GM21381 (cell line): ENCODE measurements at regions not wholly inside any gene's neighbourhood (a gene's known extent, or its start where the extent isn't known, plus 50 kb on each side); places are given as distances from the start of the nearest gene placed in this dataset.
"Not testable (repeated sequence)": the region's sequence is repeated elsewhere in the genome, so short reads cannot be mapped to it uniquely, and the experiment has no call there.

Experiments used
- ATAC-seq: cut with Tn5 transposase; IDR thresholded peaks from one replicate; pipeline ENCODE4 v1.9.1; 2021; ENCODE audit warnings: mild to moderate bottlenecking, moderate library complexity; ENCODE audit not compliant: unreplicated experiment

DNA sequence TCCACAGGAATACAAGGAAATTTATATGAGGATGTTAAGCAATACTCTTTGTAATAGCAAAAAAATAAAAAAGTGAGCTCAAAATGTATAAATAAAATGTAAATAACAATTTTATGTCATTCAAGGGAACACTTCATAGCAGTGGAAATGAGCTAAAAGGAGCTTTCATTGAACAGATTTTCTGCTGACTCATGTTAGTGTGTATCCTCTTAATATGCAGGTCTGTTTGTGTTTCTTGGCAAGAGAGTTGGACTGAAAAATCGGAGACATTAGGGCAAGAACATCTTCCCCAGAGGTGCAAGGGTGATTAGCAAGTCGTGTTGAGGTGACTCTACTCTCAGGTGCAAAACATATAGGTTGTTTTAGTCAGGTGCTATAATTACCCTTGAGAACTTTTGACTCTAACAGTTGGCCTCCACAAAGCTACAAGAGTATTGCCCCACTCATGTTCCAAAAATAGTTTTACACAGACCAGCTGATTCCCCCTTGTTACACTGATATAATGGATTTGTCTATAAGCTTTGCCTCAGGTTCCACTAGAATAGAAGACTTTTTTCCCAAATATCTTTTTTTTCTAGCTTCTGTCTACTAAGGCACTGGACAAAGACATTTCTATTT is 702.9 kb downstream of the TENT5A start:
- no peak for ATAC-seq

DNA sequence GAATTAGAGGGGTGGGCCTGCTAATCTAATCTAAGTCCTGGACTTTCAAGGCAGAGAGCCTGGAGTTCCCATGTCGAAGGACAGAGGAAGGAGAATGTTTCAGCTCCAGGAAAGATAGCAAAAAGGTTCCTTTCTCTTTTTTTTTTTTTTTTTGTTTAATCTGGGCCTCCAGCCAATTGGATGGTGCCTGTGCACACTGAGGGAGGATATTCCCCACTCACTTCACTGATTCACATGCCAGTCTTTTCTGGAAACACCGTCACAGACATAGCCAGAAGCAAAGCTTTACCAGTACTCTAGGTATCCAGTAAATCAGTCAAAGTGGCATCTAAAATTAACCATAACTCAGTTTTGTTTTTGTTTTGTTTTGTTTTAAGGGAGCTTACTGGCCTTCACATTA is 721.1 kb downstream of the TENT5A start:
- ATAC-seq, result no peak

DNA sequence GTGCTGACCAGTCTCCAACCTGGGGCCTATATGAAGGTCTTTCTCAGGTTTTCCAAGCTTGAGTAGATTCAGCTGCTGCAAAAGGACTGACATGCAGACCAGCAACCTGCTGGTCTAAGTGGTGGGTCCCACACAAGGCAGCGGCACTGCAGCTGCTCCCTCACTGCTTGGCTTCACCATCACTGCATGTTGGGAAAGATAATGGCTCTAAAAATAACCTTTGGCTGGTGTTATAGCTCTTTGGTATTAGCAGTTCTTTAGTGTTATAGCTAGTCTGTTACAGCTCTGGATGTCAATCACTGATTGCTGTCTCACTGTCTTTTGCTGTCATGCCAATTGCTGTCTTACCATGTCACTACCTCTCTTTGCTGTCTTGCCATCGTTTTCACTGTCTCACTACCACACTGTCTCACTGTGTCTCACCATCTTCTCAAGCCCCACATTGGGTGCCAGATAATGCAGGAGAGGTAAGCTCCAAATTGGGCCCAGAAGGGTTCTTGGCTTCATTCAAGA is 726.4 kb downstream of the TENT5A start:
- no peak for ATAC-seq

DNA sequence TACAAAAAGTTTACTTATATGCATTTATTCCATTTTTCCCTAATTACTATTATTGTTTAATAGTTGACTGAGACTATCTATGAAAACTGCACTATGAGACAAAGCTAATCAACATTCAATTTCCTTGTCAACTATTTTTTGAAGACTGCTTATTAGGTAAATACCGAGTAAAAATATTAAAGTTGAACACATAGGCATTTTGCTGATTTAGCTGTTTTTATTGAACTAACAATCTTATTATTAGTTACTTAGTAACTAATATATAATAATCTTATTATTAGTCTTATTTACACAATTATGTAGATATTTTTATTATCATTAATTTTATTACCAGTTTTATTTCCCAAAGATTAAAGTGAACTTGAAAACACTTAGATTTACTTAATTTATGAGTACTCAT is 728.8 kb downstream of the TENT5A start:
- no peak for ATAC-seq

DNA sequence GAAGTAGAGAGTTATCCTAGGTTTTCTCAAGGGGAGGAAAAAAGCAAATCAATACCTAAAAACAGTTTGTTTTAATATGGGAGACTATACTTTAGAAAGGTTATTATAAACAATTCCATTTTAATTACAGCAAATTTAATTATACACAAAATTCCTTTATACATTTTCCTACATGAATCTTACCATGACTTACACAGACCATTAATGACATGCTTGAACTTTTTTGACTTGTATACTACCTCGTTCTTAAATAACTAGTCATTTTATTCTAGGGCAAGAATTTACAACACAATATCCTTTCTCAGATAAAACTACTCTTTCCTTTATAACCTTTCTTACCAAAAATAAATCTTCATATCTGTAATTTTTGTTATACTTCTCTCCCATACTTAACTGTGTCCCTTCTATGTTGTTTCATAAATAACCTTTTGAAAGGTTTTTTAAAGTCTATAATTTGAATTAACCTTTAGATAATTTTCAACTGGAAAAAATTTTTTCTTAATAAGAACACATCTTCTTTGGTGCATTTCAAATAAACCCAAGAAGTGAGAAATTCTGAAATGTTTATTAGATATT is 729.4 kb downstream of the TENT5A start:
- no peak for ATAC-seq

DNA sequence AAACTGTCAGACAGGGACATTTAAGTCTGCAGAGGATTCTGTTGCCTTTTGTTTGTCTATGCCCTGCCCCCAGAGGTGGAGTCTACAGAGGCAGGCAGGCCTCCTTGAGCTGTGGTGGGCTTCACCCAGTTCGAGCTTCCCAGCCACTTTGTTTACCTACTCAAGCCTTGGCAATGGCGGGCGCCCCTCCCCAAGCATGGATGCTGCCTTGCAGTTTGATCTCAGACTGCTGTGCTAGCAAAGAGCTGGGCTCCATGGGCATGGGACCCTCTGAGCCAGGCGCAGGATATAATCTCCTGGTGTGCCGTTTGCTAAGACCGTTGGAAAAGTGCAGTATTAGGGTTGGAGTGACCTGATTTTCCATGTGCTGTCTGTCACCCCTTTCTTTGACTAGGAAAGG is 734.9 kb downstream of the TENT5A start:
- not testable (repeated sequence) for ATAC-seq

DNA sequence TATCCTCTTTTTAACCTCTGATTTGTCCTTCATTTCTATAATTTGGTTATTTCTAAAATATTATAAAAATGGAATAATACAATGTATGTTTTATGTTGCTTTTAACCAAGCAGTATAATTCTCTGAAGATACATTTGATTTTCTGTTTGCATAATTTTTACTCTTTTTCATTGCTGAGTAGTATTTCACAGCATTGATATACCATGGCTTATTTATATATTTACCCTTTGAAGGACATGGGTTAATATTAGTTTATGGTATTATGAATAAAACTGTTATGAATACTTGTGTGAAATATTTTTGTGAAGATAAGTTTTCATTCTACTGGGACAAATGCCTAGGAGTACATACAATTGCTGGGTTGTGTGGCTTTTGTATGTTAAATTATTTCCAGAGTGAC is 748.6 kb downstream of the TENT5A start:
- ATAC-seq, result no peak

DNA sequence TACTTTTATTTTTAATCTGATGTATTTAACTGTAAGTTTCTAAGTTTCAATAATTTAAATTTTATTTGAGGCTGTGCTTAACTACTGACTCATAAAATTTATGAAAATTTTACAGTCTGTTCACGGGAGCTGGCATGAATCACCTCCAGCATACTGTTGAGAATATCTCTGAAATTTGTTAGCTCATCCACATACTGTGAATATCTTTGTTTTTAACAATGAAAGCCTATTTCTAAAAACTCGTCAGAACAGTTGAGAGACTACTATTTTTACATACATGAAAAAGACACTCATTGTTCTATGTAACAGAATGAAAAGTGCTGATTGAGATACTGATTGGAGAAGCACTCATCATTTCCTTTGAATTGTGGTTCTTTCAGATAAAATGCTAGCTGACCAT is 749.3 kb downstream of the TENT5A start:
- no peak for ATAC-seq

DNA sequence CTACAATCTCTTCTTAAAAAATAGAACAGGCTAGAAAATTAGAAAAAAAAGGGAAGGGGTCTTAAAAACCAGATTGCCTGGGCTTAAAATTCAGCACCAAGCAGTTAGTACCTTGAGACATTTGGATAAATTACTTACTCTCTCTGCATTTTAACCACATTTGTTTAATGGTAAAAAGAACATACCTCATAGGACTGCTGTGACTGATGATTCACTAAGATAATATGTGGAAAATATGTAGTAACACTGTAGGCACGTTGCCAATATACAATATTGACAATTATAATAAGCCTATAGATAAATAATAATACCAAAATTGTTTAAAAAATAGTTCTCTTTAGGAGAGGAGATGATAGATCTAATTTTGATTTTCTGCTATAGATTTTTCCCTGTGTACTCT is 750.4 kb downstream of the TENT5A start:
- ATAC-seq, result no peak

DNA sequence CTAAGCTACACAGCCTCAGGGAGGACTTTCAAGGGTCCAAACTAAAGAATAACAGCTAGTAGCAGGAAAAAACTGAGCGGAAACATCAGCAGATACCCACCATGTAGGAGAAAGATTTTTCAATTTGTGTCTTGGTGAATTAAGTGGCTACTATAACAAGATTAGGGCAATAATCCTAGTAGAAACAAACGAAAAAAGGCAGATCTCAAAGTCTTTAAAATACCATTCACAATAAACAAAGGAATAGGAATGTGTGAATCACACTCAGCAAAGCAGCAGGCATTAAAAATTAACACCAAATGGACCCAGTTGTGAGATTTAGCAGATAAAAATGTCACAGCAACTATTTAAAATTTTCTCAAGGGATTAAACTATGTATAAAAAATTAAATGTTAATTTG is 761.2 kb downstream of the TENT5A start:
- ATAC-seq, result no peak

DNA sequence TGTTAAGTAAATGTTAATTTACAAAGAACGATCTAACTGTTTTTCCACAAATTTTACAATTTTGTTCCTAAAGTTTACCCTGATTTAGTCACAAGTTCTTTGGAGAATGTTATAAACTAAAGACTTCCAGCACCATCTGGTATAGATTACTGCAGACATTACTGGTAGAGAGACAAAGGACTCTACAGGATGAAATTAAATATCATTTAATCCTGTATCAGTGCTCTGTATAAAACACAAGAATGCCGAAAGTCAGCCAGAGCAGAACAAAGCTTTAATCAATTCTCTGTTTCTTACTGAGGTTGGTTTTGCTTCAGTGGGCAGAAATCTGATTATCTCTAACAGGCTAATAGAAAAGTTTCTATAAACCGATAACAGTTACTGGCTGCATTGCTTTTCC is 763.6 kb downstream of the TENT5A start:
- ATAC-seq, result no peak

DNA sequence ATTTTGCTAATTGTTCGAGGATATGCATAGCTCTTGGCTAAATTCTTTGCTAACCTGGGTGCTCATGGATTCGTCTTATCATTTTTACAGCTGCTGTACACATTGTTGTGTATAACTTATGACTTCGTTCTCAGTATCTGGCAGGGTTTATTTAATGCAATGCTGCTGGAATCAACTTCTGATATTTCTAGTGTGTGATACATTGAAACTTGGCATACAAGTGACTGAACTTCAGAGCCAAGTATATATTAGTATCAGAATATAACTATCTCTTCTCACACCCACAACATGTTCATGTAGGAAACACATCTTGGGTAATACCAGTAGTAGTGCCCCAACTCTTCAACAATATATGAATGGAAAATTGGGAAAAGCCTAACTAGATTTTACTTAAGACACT is 764.2 kb downstream of the TENT5A start:
- no peak for ATAC-seq

DNA sequence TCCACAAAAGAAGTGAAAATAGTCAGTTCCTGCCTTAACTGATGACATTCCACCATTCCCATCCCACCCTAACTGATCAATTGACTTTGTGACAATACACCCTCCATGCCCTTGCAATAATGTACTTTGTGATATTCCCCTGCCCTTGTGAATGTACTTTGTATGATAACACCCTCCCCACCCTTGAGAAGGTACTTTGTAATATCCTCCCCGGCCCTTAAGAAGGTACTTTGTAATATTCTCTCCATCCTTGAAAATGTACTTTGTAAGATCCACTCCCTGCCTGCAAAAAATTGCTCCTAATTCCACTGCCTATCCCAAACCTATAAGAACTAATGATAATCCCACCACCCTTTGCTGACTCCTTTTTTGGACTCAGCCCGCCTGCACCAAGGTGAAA is 771.3 kb downstream of the TENT5A start:
- ATAC-seq, result not testable (repeated sequence)

DNA sequence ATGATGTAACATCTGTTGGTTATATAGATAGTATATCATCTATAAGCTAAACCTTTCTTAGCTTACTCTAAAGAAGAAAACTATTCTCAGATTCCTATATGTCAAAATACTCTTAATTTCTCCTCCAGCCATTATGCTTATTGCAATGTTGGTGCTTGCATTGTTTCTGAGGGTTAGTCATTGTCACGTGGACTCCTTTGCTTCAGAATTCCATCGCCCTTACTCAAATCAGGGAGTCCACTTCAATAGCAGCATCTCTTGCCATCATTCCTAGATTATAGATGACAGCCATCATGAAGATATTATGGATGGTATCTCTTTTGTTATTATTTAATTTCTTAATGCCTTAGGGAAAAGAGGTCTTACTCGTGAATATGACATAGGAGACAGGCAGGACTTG is 776.1 kb downstream of the TENT5A start:
- no peak for ATAC-seq

DNA sequence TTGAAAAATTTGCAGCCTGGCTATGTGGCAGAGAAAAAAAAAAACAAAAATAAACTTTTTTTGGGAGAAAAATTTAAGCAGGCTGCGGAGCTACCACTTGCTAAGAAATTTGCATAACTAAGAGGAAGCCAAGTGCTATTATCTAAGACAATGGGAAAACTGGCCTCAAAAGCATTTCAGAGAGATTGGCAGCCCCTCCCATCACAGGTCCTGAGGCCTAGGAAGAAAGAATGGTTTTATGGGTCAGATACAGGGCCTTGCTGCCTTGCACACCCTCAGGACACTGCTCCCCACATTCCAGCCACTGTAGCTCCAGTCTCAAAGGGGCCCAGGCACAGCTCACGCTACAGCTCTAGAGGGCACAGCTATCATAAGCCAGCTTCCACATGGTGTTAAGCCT is 777.9 kb downstream of the TENT5A start:
- no peak for ATAC-seq

DNA sequence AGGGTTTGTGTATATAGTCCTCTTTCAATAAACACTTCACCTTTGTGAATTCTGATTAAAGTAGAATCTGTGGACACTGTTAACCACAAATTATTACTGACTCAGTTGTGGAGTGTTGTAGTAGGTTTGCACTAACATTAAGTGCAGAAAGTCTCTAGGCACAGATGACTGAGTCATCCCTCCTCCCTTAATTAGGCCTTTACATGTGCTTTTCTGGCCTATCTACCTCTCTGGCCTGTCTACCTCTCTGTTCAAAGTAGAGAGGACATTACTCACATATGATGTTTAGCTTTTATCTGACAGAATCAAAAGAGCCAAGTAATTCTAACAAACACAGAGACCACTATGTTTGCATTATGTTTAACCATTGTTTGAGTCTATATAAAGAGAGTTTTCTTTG is 783.0 kb downstream of the TENT5A start:
- ATAC-seq, result no peak

DNA sequence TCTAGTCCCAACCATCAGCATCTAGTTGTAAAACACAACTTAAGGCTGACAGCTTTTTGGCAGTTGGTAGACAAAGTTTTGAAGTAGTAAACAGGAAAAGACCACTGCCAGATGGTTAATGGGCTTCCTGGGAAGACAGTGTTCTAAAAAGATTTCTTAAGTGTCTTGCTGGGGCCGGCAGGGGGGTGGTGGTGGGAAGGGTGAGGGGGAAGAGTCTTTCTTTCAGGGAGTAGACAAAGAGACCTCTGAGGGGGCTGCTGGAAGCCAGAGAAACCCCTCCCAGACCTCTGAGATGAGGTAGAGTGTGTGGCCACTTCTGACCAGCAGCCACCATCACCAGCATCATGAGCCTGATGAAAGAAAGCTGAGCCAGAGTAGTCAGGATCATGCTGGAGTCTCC is 784.9 kb downstream of the TENT5A start:
- no peak for ATAC-seq

DNA sequence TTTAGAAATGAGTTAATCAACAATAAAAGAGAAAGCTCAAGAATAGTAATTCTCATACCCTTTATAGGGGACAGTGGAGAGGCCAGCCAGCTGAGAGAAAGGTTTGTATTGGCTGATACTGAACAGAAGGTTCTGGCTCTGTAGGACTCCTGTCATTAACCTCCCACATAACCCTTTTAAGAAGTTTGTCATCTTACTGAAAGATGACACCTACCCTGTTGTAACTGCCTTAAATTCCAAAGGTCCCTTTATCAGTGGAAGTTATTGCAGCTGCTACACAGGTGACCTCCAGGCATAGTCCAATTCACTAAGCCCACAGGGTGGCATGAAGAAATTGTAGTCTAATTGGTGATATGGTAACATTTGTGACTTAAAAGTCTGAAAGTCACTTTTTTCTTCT is 790.1 kb downstream of the TENT5A start:
- no peak for ATAC-seq

DNA sequence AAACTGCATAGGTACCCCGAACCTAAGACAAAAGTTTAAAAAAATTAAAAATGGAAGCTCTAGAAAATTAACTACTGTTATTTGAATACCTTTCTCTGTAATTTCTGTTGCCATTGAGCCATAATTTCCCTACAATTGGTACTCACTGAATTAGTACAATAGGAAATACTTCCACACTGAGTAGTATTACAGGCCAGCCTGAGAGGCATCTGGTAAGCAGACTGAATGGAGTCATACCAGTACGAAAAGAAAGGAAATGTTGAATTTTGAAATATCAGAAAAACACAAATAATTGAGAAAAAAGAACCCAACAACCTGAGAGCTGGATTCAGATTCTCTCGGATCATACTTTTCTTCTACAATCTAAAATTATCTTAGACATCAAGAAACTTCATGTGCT is 791.3 kb downstream of the TENT5A start:
- ATAC-seq, result no peak

DNA sequence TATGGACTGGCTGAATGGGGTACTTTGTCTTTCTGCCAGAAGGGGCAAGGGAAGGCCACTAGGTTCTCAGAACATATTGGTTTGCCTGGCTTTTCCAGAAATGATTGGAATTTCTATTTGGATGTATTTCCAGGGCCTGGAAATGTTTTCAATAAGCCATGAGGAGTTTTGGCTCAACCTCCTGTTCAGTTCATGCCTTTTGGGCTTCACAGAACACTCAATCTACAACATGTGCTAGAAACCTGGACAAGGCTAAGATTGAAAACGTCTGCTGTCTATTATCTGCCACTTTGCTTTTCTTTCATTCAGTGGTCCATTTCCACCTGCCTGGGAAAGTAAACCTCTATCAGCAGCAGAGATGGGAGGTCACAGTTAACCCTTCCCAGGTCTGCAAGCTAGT is 793.4 kb downstream of the TENT5A start:
- ATAC-seq, result no peak

DNA sequence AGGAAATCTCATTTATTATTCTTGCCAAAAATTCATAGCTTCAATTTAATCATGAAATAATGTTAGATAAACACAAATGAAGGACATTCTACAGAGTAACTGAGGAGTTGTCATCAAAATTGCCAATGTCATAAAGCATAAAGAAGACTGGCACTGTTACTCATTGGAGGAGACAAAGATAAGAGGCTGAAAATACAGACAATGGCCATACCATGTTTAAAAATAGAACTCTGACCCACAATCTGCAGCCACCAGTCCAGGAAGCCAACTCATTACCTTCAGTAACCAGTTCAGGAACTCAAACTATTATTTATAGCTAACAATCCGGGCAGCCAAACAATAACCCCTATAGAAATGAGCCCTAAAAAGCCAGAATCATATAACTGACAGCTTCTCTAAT is 795.6 kb downstream of the TENT5A start:
- no peak for ATAC-seq

DNA sequence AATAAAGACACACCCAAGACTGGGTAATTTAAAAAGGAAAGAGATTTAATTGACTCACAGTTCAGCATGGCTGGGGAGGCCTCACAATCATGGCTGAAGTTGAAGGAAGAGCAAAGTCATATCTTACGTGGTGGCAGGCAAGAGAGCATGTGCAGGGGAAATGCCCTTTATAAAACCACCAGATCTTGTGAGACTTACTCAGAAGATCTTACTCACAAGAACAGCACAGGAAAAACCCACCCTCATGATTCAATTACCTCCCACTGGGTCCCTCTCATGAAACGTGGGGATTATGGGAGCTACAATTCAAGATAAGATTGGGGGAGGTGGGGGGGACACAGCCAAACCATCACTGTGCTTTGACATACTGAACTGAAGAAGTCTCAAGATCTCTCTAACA is 800.0 kb downstream of the TENT5A start:
- ATAC-seq, result not testable (repeated sequence)

DNA sequence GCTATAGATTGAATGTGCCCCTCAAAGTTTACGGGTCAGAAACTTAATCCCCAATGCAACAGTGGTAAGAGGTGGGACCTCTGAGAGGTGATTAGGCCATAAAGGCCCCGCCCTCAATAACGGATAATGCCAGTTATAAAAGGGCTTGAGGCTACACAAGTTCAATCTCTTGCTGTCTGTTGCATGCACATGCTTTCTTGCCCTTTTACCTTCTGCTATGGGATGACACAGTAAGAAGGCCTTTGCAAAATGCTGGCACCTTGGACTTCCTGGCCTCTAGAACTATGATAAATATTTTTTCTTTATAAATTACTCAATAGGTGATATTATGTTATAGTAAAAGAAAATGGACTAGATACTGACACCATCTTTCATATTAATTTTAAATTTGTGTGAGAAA is 806.1 kb downstream of the TENT5A start:
- ATAC-seq, result no peak
